ENCODE measurements at regions not wholly inside any gene's neighbourhood (a gene's known extent, or its start where the extent isn't known, plus 50 kb on each side); places are given as distances from the start of the nearest gene placed in this dataset.
A peak's percentile ranks its signal among the peaks of the same experiment; 100 is the strongest.
"Not testable (repeated sequence)": the region's sequence is repeated elsewhere in the genome, so short reads cannot be mapped to it uniquely, and the experiment has no call there.

DNA sequence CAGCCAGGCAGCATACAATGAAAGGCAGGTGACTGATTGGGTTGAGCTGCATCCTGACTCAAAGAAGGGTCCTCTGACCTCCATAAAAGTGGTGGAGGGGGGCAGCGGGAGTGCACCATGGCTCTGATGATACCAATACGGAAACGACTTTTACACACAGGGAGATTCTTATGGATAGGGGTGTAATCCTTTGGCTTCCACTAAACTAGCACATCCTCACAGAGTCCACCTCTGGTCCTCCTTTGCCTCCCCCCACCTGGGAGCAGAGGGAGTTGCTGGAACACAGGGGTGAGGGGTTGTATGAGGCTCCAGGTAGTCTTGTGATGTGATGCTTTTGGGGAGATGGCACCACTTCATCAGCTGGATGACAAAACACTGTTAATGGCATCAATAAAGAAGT is 361.0 kb downstream of the BARHL2 start:
- TF ChIP-seq, protein P1, sequence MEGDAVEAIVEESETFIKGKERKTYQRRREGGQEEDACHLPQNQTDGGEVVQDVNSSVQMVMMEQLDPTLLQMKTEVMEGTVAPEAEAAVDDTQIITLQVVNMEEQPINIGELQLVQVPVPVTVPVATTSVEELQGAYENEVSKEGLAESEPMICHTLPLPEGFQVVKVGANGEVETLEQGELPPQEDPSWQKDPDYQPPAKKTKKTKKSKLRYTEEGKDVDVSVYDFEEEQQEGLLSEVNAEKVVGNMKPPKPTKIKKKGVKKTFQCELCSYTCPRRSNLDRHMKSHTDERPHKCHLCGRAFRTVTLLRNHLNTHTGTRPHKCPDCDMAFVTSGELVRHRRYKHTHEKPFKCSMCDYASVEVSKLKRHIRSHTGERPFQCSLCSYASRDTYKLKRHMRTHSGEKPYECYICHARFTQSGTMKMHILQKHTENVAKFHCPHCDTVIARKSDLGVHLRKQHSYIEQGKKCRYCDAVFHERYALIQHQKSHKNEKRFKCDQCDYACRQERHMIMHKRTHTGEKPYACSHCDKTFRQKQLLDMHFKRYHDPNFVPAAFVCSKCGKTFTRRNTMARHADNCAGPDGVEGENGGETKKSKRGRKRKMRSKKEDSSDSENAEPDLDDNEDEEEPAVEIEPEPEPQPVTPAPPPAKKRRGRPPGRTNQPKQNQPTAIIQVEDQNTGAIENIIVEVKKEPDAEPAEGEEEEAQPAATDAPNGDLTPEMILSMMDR (IDR thresholded peaks at IDR 0.05; ENCODE audit: insufficient read depth, low read depth, low read length, missing control alignments) = no peak
- no peak for DNase-seq (ENCODE audit: low read depth)

DNA sequence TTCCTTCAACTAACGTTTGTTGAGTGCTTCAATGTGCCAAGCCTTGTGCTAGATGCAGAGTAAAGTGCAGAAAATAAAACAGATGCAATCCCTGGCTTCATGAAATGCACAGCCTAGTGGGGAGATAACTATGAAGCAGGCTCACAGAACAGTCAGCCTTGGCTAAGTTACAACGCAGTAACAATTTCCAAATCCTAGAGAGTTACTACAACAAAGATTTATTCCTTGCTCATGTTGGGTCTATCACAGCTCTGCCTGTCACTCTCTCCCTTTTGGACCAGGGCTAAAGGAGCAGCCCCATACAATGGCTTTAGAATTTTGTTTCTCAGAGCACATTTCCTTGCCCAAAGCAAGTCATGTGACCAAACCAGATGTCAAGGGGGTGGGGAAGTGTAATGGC is 359.8 kb downstream of the ZNF326 start:
- DNase-seq (ENCODE audit: low read depth) = no peak
- TF ChIP-seq, protein P1 (IDR thresholded peaks at IDR 0.05; ENCODE audit: insufficient read depth, low read depth, low read length, missing control alignments) = no peak
- no peak overlapping the region for H3K4me3 ChIP-seq (ENCODE audit: low read length)

More for the DNA sequence above, 361.0 kb downstream of the BARHL2 start:
- H3K4me3 ChIP-seq (ENCODE audit: low read length) = no peak overlapping the region

DNA sequence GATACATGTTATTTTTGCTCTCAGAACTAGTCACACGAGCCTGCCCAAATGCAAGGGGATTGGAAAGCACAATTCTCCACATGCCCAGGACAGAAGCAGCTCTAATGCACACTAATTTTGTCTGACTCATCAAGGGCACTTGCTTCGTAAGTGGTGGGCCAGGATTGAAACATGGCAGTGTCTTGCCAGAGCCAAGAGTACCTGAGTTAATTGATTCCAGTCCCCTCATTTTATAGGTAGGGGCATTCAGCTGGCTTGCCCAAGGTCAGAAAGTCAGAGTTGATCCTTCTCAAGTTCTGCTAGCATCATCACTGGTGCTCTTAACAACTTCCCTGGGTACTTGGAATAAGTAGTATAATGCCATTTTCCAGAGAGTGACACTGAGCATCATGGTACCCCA is 356.1 kb downstream of the ZNF326 start:
- TF ChIP-seq, protein P1 (IDR thresholded peaks at IDR 0.05; ENCODE audit: insufficient read depth, low read depth, low read length, missing control alignments) = no peak
- no peak overlapping the region for H3K4me3 ChIP-seq (ENCODE audit: low read length)
- no peak for DNase-seq (ENCODE audit: low read depth)

DNA sequence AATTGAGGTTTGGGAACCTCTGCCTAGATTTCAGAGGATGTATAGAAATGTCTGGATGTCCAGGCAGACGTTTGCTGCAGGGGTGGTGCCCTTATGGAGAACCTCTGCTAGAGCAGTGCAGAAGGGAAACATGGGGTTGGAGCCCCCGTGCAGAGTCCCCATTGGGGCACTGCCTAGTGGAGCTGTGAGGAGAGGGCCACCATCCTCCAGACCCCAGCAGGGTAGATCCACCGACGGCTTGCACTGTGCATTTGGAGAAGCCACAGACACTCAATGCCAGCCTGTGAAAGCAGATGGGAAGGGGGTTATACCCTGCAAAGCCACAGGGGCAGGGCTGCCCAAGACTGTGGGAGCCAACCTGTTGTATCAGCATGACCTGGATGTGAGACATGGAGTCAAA is 354.6 kb downstream of the ZNF326 start:
- no peak overlapping the region for H3K4me3 ChIP-seq (ENCODE audit: low read length)
- TF ChIP-seq, protein P1 (IDR thresholded peaks at IDR 0.05; ENCODE audit: insufficient read depth, low read depth, low read length, missing control alignments) = no peak
- DNase-seq (ENCODE audit: low read depth) = no peak

DNA sequence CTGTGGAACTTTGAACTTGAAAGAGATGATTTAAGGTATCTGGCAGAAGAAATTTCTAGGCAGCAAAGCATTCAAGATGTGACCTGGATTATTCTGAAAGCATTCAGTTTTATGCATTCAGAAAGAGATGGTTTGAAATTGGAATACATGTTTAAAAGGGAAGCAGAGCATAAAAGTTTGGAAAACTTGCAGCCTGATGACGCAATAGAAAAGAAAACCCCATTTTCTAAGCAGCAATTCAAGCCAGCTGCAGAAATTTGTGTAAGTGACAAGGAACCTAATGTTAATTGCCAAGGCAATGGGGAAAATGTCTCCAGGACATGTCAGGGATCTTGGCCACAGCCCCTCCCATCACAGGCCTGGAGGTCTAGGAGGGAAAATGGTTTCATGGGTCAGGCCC is 354.0 kb downstream of the ZNF326 start:
- H3K4me3 ChIP-seq (ENCODE audit: low read length) = no peak overlapping the region
- DNase-seq (ENCODE audit: low read depth) = no peak
- TF ChIP-seq, protein P1 (IDR thresholded peaks at IDR 0.05; ENCODE audit: insufficient read depth, low read depth, low read length, missing control alignments) = no peak

DNA sequence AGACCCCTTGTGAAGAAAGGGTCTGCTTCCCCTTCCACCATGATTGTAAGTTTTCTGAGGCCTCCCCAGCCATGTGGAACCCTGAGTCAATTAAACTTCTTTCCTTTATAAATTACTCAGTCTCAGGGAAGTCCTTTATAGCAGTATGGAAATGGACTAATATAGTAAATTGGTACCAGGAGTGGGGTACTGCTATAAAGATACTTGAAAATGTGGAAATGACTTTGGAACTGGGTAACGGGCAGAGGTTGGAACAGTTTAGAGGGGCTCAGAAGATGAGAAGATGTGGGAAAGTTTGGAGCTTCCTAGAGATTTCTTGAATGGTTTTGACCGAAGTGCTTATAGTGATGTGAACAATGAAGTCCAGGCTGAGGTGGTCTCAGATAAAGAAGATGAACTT is 353.5 kb downstream of the ZNF326 start:
- H3K4me3 ChIP-seq (ENCODE audit: low read length); DNase-seq (ENCODE audit: low read depth): not testable (repeated sequence)

DNA sequence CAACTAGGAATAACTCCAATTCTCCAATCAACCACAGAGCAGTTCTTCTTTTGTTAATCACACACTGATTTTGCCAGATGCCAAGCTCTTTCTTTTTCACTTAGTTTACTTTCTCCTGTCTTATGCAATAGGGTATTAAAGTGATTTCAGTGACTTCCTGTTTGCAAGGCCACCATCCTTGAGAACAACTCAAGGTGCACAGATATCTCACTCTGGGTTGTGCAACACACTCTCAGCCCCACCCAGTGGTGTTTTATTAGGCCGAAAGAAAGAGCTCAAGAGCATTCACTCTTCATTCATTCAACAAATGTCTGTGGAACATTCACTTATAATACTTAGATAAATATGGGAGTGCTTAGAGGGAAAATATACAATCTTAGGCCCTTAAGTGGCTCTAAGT is 352.5 kb downstream of the ZNF326 start:
- no peak overlapping the region for H3K4me3 ChIP-seq (ENCODE audit: low read length)
- DNase-seq (ENCODE audit: low read depth) = peak; percentile 36
- TF ChIP-seq, protein P1 (IDR thresholded peaks at IDR 0.05; ENCODE audit: insufficient read depth, low read depth, low read length, missing control alignments) = no peak

DNA sequence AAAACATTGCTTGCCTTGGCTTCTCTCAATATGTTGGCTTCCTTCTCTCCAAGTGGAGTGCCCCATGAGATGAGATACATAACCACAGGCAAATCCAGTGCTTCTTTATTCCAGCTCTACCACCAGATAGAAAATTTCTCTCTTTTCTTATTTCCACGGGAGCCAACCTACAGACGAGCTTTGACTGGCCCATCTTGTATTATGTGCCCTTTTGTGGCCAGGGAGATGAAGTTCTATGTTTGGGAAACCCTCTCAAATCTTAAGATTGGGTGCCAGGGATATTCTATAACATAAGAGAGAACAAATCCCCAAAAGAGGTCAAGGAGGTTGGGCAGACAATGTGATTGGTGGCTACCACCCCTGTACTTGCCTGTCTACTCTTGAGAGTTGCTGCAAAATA is 351.8 kb downstream of the ZNF326 start:
- TF ChIP-seq, protein P1 (IDR thresholded peaks at IDR 0.05; ENCODE audit: insufficient read depth, low read depth, low read length, missing control alignments) = no peak
- H3K4me3 ChIP-seq (ENCODE audit: low read length) = no peak overlapping the region

More for the DNA sequence above, 351.8 kb downstream of the ZNF326 start:
- no peak for DNase-seq (ENCODE audit: low read depth)

Data from epithelial cell of esophagus (primary cell).